ENCODE measurements at regions not wholly inside any gene's neighbourhood (a gene's known extent, or its start where the extent isn't known, plus 50 kb on each side); places are given as distances from the start of the nearest gene placed in this dataset.

DNA sequence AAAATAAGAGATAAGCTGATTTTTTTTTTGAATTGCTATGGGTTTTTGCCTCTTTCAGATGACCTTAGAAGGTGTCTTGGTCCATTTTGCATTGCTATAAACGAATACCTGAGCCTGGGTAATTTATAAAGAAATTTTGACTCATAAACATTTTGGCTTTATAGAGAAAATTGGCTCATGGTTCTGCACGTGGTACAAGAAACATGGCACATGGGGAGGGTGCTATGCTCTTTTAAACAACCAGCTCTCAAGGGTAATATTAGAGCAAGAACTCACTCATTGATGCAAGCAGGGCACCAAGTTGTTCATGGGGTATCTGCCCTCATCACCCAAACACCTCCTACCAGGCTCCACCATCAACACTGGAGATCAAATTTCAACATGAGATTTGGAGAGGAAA lies 408.8 kb downstream of the NUP35 start:
- no peak for DNase-seq
- Histone ChIP-seq H3K27ac (ENCODE audit: low read length) (no peak overlapping the region), H4K20me1 (ENCODE audit: low read length) (no peaks in the 10 kb centered on the region), H3K9ac (ENCODE audit: low read length) (no peak overlapping the region), H3K9me3 (ENCODE audit: low read length) (no peaks in the 10 kb centered on the region), H3K4me2 (ENCODE audit: low read length) (no peak overlapping the region), H3K27me3 (ENCODE audit: low read length) (no peaks in the 10 kb centered on the region), H3K9me2 (replicated peaks; ENCODE audit: low read length) (no peaks in the 10 kb centered on the region), H3K4me1 (ENCODE audit: insufficient read depth, low read length) (peaks cover 5% of the 10 kb centered on the region), H3F3A (ENCODE audit: low read length, unreplicated experiment) (no peaks in the 10 kb centered on the region), H3K36me3 (ENCODE audit: low read depth, low read length) (no peaks in the 10 kb centered on the region), H3K79me2 (ENCODE audit: low read length) (no peaks in the 10 kb centered on the region), H2AFZ (ENCODE audit: low read length) (no peak overlapping the region), H3K4me3 (ENCODE audit: low read length) (no peak overlapping the region)
- CTCF ChIA-PET: no interaction called here
- no TSS peak for BruUV-seq (replicated peaks)
- POLR2A ChIA-PET (ENCODE audit: unreplicated experiment): no interaction called here
- no peak for ATAC-seq
- intact Hi-C loops (cut with micrococcal nuclease): no loop called here
- TF ChIP-seq EZH2 (IDR thresholded peaks at IDR 0.05; ENCODE audit: low read length, unreplicated experiment) (no peak), CTCF (conservative IDR thresholded peaks at IDR 0.05; ENCODE audit: low read depth, low read length) (no peak), EZH2phosphoT487 (IDR thresholded peaks at IDR 0.05; ENCODE audit: borderline replicate concordance, low read length) (no peak)

DNA sequence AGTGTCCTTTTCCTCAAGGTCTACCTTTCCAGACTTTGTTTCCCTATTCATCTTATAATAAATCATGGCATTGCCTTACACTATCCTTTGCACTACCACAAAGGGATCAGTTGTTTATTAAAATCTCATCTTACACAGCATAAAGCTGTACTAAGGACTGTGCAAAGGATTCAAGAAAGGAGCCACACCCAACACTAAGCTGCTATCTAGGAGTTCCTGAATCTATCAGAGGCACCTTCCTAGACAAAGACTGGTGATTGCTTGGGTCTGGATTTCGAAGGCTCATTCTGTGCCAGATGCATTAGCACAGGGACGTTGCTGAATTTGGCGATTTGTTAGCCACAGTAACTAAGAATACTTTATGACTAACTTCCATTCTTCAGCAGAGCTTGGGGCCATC lies 412.0 kb downstream of the NUP35 start:
- ATAC-seq (no peak), DNase-seq (no peak)
- Histone ChIP-seq H3F3A (ENCODE audit: low read length, unreplicated experiment) (no peaks in the 10 kb centered on the region), H3K4me3 (ENCODE audit: low read length) (no peak overlapping the region), H3K4me1 (ENCODE audit: insufficient read depth, low read length) (peaks cover 5% of the 10 kb centered on the region), H2AFZ (ENCODE audit: low read length) (no peak overlapping the region), H3K27ac (ENCODE audit: low read length) (no peak overlapping the region), H3K36me3 (ENCODE audit: low read depth, low read length) (no peaks in the 10 kb centered on the region), H3K9me2 (replicated peaks; ENCODE audit: low read length) (no peaks in the 10 kb centered on the region), H3K9ac (ENCODE audit: low read length) (no peak overlapping the region), H3K4me2 (ENCODE audit: low read length) (no peak overlapping the region), H4K20me1 (ENCODE audit: low read length) (no peaks in the 10 kb centered on the region), H3K9me3 (ENCODE audit: low read length) (no peaks in the 10 kb centered on the region), H3K79me2 (ENCODE audit: low read length) (no peaks in the 10 kb centered on the region), H3K27me3 (ENCODE audit: low read length) (no peaks in the 10 kb centered on the region)
- ChIA-PET POLR2A (ENCODE audit: unreplicated experiment) (no interaction called here), CTCF (no interaction called here)
- TF ChIP-seq EZH2phosphoT487 (IDR thresholded peaks at IDR 0.05; ENCODE audit: borderline replicate concordance, low read length): no peak
- TF ChIP-seq CTCF (conservative IDR thresholded peaks at IDR 0.05; ENCODE audit: low read depth, low read length): no peak
- TF ChIP-seq EZH2 (IDR thresholded peaks at IDR 0.05; ENCODE audit: low read length, unreplicated experiment): no peak
- BruUV-seq (replicated peaks): no TSS peak
- intact Hi-C loops (cut with micrococcal nuclease): no loop called here

DNA sequence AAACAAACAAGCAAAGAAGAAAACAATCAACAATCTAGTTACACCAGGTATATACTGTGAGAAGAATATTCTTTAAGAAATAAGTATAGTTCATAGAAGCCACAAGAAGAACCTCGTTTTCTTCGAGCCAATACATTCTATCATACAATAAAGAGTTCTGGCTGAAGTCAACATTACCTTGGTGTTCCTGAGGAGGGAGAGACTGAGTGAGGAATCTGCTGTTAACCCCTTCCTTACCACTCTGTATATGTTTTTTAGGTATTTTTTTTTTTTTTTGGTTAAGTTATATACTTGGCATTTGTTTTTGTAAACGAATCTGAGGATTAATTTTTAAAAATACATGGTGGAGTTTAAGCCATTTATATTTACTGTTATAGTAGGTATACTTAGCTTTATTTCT lies 412.5 kb downstream of the NUP35 start:
- no peak overlapping the region for H3K4me3 ChIP-seq (ENCODE audit: low read length)
- intact Hi-C loops (cut with micrococcal nuclease): no loop called here
- no peaks in the 10 kb centered on the region for H3K79me2 ChIP-seq (ENCODE audit: low read length)
- no peak for TF ChIP-seq EZH2phosphoT487 (IDR thresholded peaks at IDR 0.05; ENCODE audit: borderline replicate concordance, low read length)
- no peak for TF ChIP-seq CTCF (conservative IDR thresholded peaks at IDR 0.05; ENCODE audit: low read depth, low read length)
- TF ChIP-seq EZH2 (IDR thresholded peaks at IDR 0.05; ENCODE audit: low read length, unreplicated experiment): no peak
- no peaks in the 10 kb centered on the region for H3K9me3 ChIP-seq (ENCODE audit: low read length)
- ATAC-seq (no peak), DNase-seq (no peak)
- H3F3A ChIP-seq (ENCODE audit: low read length, unreplicated experiment): no peaks in the 10 kb centered on the region
- no peaks in the 10 kb centered on the region for H3K27me3 ChIP-seq (ENCODE audit: low read length)
- no peak overlapping the region for H2AFZ ChIP-seq (ENCODE audit: low read length)
- H4K20me1 ChIP-seq (ENCODE audit: low read length): no peaks in the 10 kb centered on the region
- H3K27ac ChIP-seq (ENCODE audit: low read length): no peak overlapping the region
- H3K9ac ChIP-seq (ENCODE audit: low read length): no peak overlapping the region
- no peak overlapping the region for H3K4me2 ChIP-seq (ENCODE audit: low read length)
- ChIA-PET POLR2A (ENCODE audit: unreplicated experiment) (no interaction called here), CTCF (no interaction called here)
- H3K9me2 ChIP-seq (replicated peaks; ENCODE audit: low read length): no peaks in the 10 kb centered on the region
- no TSS peak for BruUV-seq (replicated peaks)
- no peaks in the 10 kb centered on the region for H3K36me3 ChIP-seq (ENCODE audit: low read depth, low read length)
- H3K4me1 ChIP-seq (ENCODE audit: insufficient read depth, low read length): peaks cover 5% of the 10 kb centered on the region
